ENCODE measurements at regions not wholly inside any gene's neighbourhood (a gene's known extent, or its start where the extent isn't known, plus 50 kb on each side); places are given as distances from the start of the nearest gene placed in this dataset.
"Not testable (repeated sequence)": the region's sequence is repeated elsewhere in the genome, so short reads cannot be mapped to it uniquely, and the experiment has no call there.

- DNase-seq: no peak
Measured at GRCh38 chr21:38042246-38042645, 126.0 kb upstream of the KCNJ6 start.

- DNase-seq: no peak
Measured at GRCh38 chr21:38048167-38048566, 131.9 kb upstream of the KCNJ6 start.

GRCh38 chr21:38054334-38054733 is 138.1 kb upstream of the KCNJ6 start:
- no peak for DNase-seq

- no peak for DNase-seq
Measured at GRCh38 chr21:38056481-38056880, 140.2 kb upstream of the KCNJ6 start.

- no peak for DNase-seq
Measured at GRCh38 chr21:38057626-38058025, 141.4 kb upstream of the KCNJ6 start.

- DNase-seq: no peak
Measured at GRCh38 chr21:38060533-38060932, 144.3 kb upstream of the KCNJ6 start.

- no peak for DNase-seq
Measured at GRCh38 chr21:38067086-38067739, 151.0 kb upstream of the KCNJ6 start.

- no peak for DNase-seq
Measured at GRCh38 chr21:38072489-38072888, 156.2 kb upstream of the KCNJ6 start.

GRCh38 chr21:38075833-38076587 is 159.8 kb upstream of the KCNJ6 start:
- no peak for DNase-seq

- no peak for DNase-seq
Measured at GRCh38 chr21:38077569-38077968, 161.3 kb upstream of the KCNJ6 start.

GRCh38 chr21:38080888-38081287 is 164.6 kb upstream of the KCNJ6 start:
- no peak for DNase-seq

GRCh38 chr21:38081708-38082107 is 165.5 kb upstream of the KCNJ6 start:
- DNase-seq: no peak

- no peak for DNase-seq
Measured at GRCh38 chr21:38082936-38083485, 166.8 kb upstream of the KCNJ6 start.

GRCh38 chr21:38083535-38083934 is 167.3 kb upstream of the KCNJ6 start:
- no peak for DNase-seq

- no peak for DNase-seq
Measured at GRCh38 chr21:38086580-38086979, 170.2 kb upstream of the KCNJ15 start.

GRCh38 chr21:38088916-38089762 is 167.7 kb upstream of the KCNJ15 start:
- DNase-seq: no peak

- no peak for DNase-seq
Measured at GRCh38 chr21:38089763-38090046, 167.1 kb upstream of the KCNJ15 start.

- not testable (repeated sequence) for DNase-seq
Measured at GRCh38 chr21:38091061-38091460, 165.7 kb upstream of the KCNJ15 start.

- DNase-seq: no peak
Measured at GRCh38 chr21:38092051-38092450, 164.7 kb upstream of the KCNJ15 start.

- no peak for DNase-seq
Measured at GRCh38 chr21:38095220-38095619, 161.6 kb upstream of the KCNJ15 start.

GRCh38 chr21:38097789-38098188 is 159.0 kb upstream of the KCNJ15 start:
- DNase-seq: no peak

GRCh38 chr21:38112219-38112789 is 144.5 kb upstream of the KCNJ15 start:
- DNase-seq: no peak

- DNase-seq: no peak
Measured at GRCh38 chr21:38114717-38115333, 142.0 kb upstream of the KCNJ15 start.

All from RPMI8226 (cell line).